ENCODE measurements at regions not wholly inside any gene's neighbourhood (a gene's known extent, or its start where the extent isn't known, plus 50 kb on each side); places are given as distances from the start of the nearest gene placed in this dataset.
A peak's percentile ranks its signal among the peaks of the same experiment; 100 is the strongest.
"Not testable (repeated sequence)": the region's sequence is repeated elsewhere in the genome, so short reads cannot be mapped to it uniquely, and the experiment has no call there.

GRCh38 chr2:234363011-234363487, 133.8 kb downstream of the ARL4C start:
- DNase-seq: no peak
- no peak overlapping the region for H3K4me3 Mint-ChIP-seq
- no peak for ATAC-seq
- no peaks in the 10 kb centered on the region for H3K9me3 ChIP-seq (ENCODE audit: control insufficient read depth, low read length, poor library complexity, severe bottlenecking)
- H3K4me1 Mint-ChIP-seq: peaks cover 18% of the 10 kb centered on the region
- no peak overlapping the region for H3K27ac Mint-ChIP-seq
- H3K36me3 Mint-ChIP-seq (ENCODE audit: low read depth): no peaks in the 10 kb centered on the region
- H3K27me3 Mint-ChIP-seq: no peaks in the 10 kb centered on the region

GRCh38 chr2:234360313-234360975, 136.4 kb downstream of the ARL4C start:
- not testable (repeated sequence) for H3K36me3 Mint-ChIP-seq (ENCODE audit: low read depth)

GRCh38 chr2:234357666-234358065, 139.2 kb downstream of the ARL4C start:
- DNase-seq (no peak), ATAC-seq (no peak)
- Mint-ChIP-seq H3K4me1 (peaks cover 12% of the 10 kb centered on the region), H3K36me3 (ENCODE audit: low read depth) (no peaks in the 10 kb centered on the region), H3K27ac (no peak overlapping the region), H3K4me3 (no peak overlapping the region), H3K27me3 (no peaks in the 10 kb centered on the region)
- peaks cover 2% of the 10 kb centered on the region for H3K9me3 ChIP-seq (ENCODE audit: control insufficient read depth, low read length, poor library complexity, severe bottlenecking)

More at GRCh38 chr2:234360313-234360975, 136.4 kb downstream of the ARL4C start:
- H3K9me3 ChIP-seq (ENCODE audit: control insufficient read depth, low read length, poor library complexity, severe bottlenecking); DNase-seq; ATAC-seq; H3K27me3 Mint-ChIP-seq; H3K27ac Mint-ChIP-seq; H3K4me3 Mint-ChIP-seq: not testable (repeated sequence)
- H3K4me1 Mint-ChIP-seq: peaks cover 15% of the 10 kb centered on the region

- H3K4me1 Mint-ChIP-seq: peaks cover 9% of the 10 kb centered on the region
- DNase-seq (no peak), ATAC-seq (no peak)
- peak overlapping the region; percentile 17 for H3K27ac Mint-ChIP-seq
- H3K36me3 Mint-ChIP-seq (ENCODE audit: low read depth): no peaks in the 10 kb centered on the region
- peaks cover 2% of the 10 kb centered on the region for H3K9me3 ChIP-seq (ENCODE audit: control insufficient read depth, low read length, poor library complexity, severe bottlenecking)
- H3K4me3 Mint-ChIP-seq: no peak overlapping the region
- no peaks in the 10 kb centered on the region for H3K27me3 Mint-ChIP-seq
Observed at GRCh38 chr2:234355808-234356365, 141.0 kb downstream of the ARL4C start.

- ATAC-seq (no peak), DNase-seq (no peak)
- Mint-ChIP-seq H3K4me3 (no peak overlapping the region), H3K27me3 (no peaks in the 10 kb centered on the region), H3K36me3 (ENCODE audit: low read depth) (no peaks in the 10 kb centered on the region), H3K27ac (peak overlapping the region; percentile 17), H3K4me1 (peaks cover 5% of the 10 kb centered on the region)
- H3K9me3 ChIP-seq (ENCODE audit: control insufficient read depth, low read length, poor library complexity, severe bottlenecking): peaks cover 2% of the 10 kb centered on the region
Observed at GRCh38 chr2:234355021-234355720, 141.7 kb downstream of the ARL4C start.

GRCh38 chr2:234352270-234352669, 144.6 kb downstream of the ARL4C start:
- H3K9me3 ChIP-seq (ENCODE audit: control insufficient read depth, low read length, poor library complexity, severe bottlenecking): peaks cover 2% of the 10 kb centered on the region
- no peaks in the 10 kb centered on the region for H3K27me3 Mint-ChIP-seq

GRCh38 chr2:234351866-234352265, 145.0 kb downstream of the ARL4C start:
- not testable (repeated sequence) for H3K27me3 Mint-ChIP-seq; H3K9me3 ChIP-seq (ENCODE audit: control insufficient read depth, low read length, poor library complexity, severe bottlenecking); ATAC-seq; DNase-seq; H3K27ac Mint-ChIP-seq; H3K36me3 Mint-ChIP-seq (ENCODE audit: low read depth); H3K4me3 Mint-ChIP-seq
- peaks cover 10% of the 10 kb centered on the region for H3K4me1 Mint-ChIP-seq

More at GRCh38 chr2:234352270-234352669, 144.6 kb downstream of the ARL4C start:
- DNase-seq: no peak
- Mint-ChIP-seq H3K36me3 (ENCODE audit: low read depth) (no peaks in the 10 kb centered on the region), H3K4me1 (peaks cover 10% of the 10 kb centered on the region), H3K27ac (no peak overlapping the region), H3K4me3 (no peak overlapping the region)
- no peak for ATAC-seq

- ATAC-seq (no peak), DNase-seq (no peak)
- Mint-ChIP-seq H3K4me3 (no peak overlapping the region), H3K36me3 (ENCODE audit: low read depth) (peaks cover 3% of the 10 kb centered on the region), H3K4me1 (peaks cover 16% of the 10 kb centered on the region), H3K27me3 (no peaks in the 10 kb centered on the region), H3K27ac (no peak overlapping the region)
- no peaks in the 10 kb centered on the region for H3K9me3 ChIP-seq (ENCODE audit: control insufficient read depth, low read length, poor library complexity, severe bottlenecking)
Observed at GRCh38 chr2:234348081-234348480, 148.8 kb downstream of the ARL4C start.

GRCh38 chr2:234345921-234346320, 151.0 kb downstream of the ARL4C start:
- Mint-ChIP-seq H3K4me3 (no peak overlapping the region), H3K4me1 (peaks cover 16% of the 10 kb centered on the region), H3K27ac (peak overlapping the region; percentile 14), H3K27me3 (no peaks in the 10 kb centered on the region), H3K36me3 (ENCODE audit: low read depth) (peaks cover 3% of the 10 kb centered on the region)
- no peaks in the 10 kb centered on the region for H3K9me3 ChIP-seq (ENCODE audit: control insufficient read depth, low read length, poor library complexity, severe bottlenecking)
- ATAC-seq (no peak), DNase-seq (no peak)

- H3K27me3 Mint-ChIP-seq: no peaks in the 10 kb centered on the region
- no peak overlapping the region for H3K27ac Mint-ChIP-seq
- H3K9me3 ChIP-seq (ENCODE audit: control insufficient read depth, low read length, poor library complexity, severe bottlenecking): no peaks in the 10 kb centered on the region
- peaks cover 3% of the 10 kb centered on the region for H3K36me3 Mint-ChIP-seq (ENCODE audit: low read depth)
- H3K4me3 Mint-ChIP-seq: no peak overlapping the region
- ATAC-seq (no peak), DNase-seq (no peak)
- H3K4me1 Mint-ChIP-seq: peaks cover 16% of the 10 kb centered on the region
Observed at GRCh38 chr2:234344012-234344411, 152.9 kb downstream of the ARL4C start.

GRCh38 chr2:234343372-234343771, 153.5 kb downstream of the ARL4C start:
- Mint-ChIP-seq H3K27ac (no peak overlapping the region), H3K27me3 (no peaks in the 10 kb centered on the region), H3K4me3 (no peak overlapping the region), H3K36me3 (ENCODE audit: low read depth) (peaks cover 3% of the 10 kb centered on the region), H3K4me1 (peaks cover 16% of the 10 kb centered on the region)
- ATAC-seq (no peak), DNase-seq (no peak)
- no peaks in the 10 kb centered on the region for H3K9me3 ChIP-seq (ENCODE audit: control insufficient read depth, low read length, poor library complexity, severe bottlenecking)

GRCh38 chr2:234341306-234341985, 155.4 kb downstream of the ARL4C start:
- no peak overlapping the region for H3K27ac Mint-ChIP-seq

GRCh38 chr2:234339501-234339900, 157.4 kb downstream of the ARL4C start:
- Mint-ChIP-seq H3K4me3 (no peak overlapping the region), H3K4me1 (peaks cover 13% of the 10 kb centered on the region), H3K36me3 (ENCODE audit: low read depth) (no peaks in the 10 kb centered on the region), H3K27ac (no peak overlapping the region), H3K27me3 (no peaks in the 10 kb centered on the region)
- no peaks in the 10 kb centered on the region for H3K9me3 ChIP-seq (ENCODE audit: control insufficient read depth, low read length, poor library complexity, severe bottlenecking)
- no peak for DNase-seq
- ATAC-seq: no peak

More at GRCh38 chr2:234341306-234341985, 155.4 kb downstream of the ARL4C start:
- DNase-seq (no peak), ATAC-seq (no peak)
- no peaks in the 10 kb centered on the region for H3K27me3 Mint-ChIP-seq
- H3K4me1 Mint-ChIP-seq: peaks cover 10% of the 10 kb centered on the region
- no peak overlapping the region for H3K4me3 Mint-ChIP-seq
- H3K36me3 Mint-ChIP-seq (ENCODE audit: low read depth): peaks cover 3% of the 10 kb centered on the region
- no peaks in the 10 kb centered on the region for H3K9me3 ChIP-seq (ENCODE audit: control insufficient read depth, low read length, poor library complexity, severe bottlenecking)
